ENCODE measurements at regions not wholly inside any gene's neighbourhood (a gene's known extent, or its start where the extent isn't known, plus 50 kb on each side); places are given as distances from the start of the nearest gene placed in this dataset.

GRCh38 chr1:195714248-195714647, 894.0 kb downstream of the KCNT2 start:
- TF ChIP-seq ARNTL (CRISPR knock-in tag; IDR thresholded peaks at IDR 0.05; ENCODE audit: borderline replicate concordance, low read depth) (no peak), POU6F1 (CRISPR knock-in tag; IDR thresholded peaks at IDR 0.05; ENCODE audit: borderline replicate concordance, low read depth) (no peak), ZNF70 (CRISPR knock-in tag; IDR thresholded peaks at IDR 0.05) (no peak), RARB (CRISPR knock-in tag; IDR thresholded peaks at IDR 0.05) (no peak), ZFP3 (CRISPR knock-in tag; IDR thresholded peaks at IDR 0.05) (no peak), CREB5 (CRISPR knock-in tag; IDR thresholded peaks at IDR 0.05; ENCODE audit: low read depth) (no peak), TOX (CRISPR knock-in tag; IDR thresholded peaks at IDR 0.05; ENCODE audit: borderline replicate concordance) (peak; percentile 78), TSHZ2 (CRISPR knock-in tag; IDR thresholded peaks at IDR 0.05) (no peak), ZNF8 (CRISPR knock-in tag; IDR thresholded peaks at IDR 0.05) (no peak)
